ENCODE measurements at regions not wholly inside any gene's neighbourhood (a gene's known extent, or its start where the extent isn't known, plus 50 kb on each side); places are given as distances from the start of the nearest gene placed in this dataset.

DNA sequence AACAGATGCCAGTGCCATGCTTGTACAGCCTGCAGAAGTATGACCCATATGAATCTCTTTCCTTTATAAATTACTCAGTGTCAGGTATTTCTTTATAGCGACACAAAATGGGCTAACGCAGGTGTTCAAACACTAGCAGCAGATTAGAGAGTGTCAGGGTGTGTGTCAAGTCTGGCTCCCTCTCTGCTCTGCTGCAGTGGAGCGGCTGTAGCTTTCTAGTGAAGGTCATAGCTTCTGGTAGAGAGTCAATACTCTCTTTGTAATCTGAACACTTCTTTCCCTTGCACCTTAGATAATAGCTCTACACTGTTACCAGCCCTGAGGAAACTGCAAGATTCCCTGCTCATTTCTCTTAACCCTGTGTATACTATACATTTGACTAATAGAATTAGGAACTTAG, 483.2 kb upstream of the TGFBR2 start:
- no peak for DNase-seq

DNA sequence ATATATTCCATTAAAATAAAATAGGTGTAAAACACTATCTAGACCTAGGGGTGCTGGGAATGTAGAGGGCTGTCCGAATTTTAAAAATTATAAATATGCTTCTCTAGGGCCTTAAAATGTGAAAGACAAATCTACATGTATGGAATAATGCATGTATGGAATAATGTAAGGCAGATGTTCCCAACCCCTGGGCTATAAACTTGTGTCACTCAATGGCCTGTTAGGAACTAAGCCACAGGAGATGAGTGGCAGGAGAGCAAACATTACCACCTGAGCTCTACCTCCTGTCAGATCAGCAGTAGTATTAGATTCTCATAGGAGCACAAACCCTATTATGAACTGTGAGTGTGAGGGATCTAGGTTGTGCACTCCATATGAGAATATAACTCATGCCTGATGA, 482.6 kb upstream of the TGFBR2 start:
- no peak for DNase-seq

DNA sequence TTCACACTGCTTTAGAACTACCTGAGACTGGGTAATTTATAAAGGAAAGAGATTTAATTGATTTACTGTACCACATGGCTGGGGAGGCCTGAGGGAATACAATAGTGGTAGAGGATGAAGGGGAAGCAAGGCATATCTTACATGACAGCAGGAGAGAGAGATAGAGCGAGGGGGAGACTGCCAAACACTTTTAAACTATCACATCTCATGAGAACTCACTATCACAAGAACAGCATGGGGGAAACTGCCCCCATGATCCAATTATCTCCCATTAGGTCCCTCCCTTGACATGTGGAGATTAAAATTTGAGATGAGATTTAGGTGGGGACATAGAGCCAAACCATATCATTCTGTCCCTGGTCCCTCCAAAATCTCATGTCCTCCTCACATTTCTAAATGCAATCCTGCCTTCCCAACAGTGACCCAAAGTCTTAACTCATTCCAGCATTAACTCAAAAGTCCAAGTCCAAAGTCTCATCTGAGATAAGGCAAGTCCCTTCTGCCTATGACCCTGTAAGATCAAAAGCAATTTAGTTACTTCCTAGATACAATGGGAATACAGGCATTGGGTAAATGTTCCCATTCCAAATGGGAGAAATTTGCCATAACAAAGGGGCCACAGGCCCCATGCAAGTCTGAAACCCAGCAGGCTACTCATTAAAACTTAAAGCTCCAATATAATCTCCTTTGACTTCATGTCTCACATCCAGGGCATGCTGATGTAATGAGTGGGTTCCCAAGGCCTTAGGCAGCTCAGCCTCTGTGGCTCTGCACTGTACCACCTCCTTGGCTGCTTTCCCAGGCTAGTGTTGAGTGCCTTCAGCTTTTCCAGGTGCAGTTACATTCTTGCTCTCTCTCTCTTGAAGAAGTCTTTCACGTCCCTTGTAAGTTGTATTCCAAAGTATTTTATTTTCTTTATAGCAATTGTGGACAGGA, 481.7 kb upstream of the TGFBR2 start:
- no peak for DNase-seq

DNA sequence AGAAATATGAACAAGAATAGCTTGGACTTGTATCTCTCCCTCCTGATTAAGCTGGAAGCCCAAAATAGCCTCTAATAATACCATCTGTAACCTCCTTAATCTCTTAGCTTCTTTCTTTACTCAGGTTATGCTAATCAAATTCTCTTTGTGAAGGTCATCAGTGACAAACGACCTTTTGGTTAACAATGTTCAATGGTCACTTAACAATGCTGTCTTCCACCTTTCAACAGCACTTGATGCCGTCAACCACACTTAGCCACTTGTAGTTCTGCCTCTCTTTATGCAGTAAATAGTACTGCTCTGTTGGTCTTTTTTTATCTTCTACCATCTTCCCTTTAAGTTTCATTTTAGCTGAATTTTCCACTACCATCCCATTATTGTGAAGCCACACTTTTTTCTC, 476.6 kb upstream of the TGFBR2 start:
- DNase-seq, result no peak

DNA sequence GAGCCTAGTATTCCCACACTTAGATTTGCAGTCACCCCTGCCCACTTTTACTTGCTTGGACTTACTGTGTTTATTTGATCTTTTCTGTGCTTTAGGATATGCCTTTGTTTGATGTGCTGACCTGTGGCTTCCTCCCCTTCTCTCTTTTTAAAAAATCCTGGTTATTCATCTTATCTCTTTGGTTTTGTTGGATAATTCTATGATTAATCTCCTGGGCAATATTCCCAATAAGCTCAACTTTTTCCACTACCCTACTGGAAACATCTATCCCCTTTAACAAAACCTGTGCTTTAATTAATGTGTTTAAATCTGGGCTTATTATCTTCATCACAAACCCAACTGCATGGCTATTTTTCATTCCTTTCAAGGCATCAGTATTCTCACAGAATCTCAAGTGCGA, 476.0 kb upstream of the TGFBR2 start:
- DNase-seq, result no peak

GRCh38 chr3:30131191-30131590, 475.2 kb upstream of the TGFBR2 start:
- DNase-seq, result no peak

DNA sequence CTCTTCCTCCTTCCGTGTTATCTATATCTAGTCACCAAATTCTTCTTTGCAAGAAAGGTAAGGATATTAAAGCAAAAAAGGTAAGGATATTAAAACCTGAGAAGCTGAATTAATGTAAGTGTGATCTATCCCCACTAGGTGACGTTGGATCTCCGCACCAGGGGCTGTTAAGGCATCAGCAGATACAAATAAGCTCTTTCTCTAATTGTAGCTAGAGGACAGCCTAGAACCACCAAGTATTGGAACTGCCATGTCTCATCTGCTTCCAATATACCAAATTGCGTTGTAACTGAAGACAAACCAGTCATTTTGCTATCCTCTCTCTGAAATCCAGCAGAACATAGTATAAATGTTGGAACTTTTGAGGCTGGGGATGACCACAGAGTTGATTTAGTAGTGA, 471.2 kb upstream of the TGFBR2 start:
- DNase-seq, result no peak

- no peak for DNase-seq
These were observed 467.1 kb upstream of the TGFBR2 start for GRCh38 chr3:30139283-30139682.

DNA sequence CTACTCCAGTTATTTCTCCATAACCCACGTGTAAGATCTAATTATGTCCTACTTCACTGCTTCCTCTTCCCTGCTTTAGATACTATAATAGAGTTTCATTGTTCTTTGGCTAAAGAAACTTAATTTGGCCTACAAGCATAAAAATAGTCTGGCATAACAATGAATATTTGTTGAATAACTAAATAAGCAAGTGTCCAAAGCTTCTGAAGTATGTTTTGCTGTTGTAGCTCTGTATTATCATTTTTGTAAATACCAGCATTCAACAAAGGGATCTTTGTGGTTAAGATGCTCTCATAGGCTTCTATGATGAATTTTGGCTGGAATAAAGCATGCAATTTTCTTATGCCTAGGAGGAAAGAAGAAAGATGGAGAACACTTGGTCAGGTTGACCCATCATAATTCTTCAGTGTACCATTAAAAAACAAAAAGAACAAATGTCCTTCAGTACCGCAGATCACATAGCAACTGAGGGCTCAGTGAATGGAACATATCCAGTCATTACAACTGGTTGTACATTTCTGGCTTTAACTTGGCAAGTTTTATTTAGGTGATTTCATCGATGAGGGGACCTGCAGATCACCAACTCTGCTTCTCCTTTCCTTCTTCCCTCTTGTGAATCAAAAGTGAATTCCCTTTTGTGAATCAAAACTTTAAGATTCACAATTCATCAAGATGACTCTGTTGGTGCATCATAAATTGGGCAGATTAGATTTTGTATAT, 465.9 kb upstream of the TGFBR2 start:
- no peak for DNase-seq

DNA sequence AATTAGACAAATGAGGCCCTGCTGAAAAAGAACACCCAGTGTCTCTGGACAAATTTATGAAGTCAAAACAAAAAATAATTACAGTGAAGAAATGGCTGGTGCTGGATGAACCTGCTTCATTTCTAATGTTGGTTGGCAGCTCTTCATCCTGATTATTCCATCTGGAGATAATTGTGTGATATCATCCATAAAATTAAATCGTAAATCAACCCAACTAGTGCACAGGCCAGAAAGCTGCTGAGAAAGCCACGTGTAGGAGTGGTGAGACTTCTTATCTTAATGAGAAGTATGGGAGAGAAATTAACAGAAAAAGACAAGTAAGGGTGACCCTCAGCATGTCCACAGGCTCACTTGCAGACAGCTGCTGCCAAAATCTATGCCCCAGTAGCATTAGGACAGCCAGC, 465.2 kb upstream of the TGFBR2 start:
- DNase-seq, result peak; percentile 76

DNA sequence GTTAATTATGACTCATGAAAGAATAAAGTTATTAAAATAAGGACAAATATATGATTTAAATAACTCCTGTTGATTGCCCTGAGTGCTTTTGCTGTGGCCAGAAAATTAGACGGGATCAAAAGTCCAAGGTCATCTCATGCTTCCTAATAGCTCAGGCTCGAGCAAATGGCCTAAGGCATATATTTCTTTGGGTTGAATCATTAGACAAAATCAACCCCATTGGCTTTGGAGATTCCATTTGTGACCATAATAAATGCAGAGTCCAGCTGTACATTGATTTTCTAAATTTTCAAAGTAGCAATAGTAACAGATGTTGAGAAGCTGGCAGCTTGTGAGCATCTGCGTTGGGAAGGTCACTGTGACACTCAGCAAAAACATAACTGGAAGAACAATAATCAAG, 464.5 kb upstream of the TGFBR2 start:
- DNase-seq, result peak; percentile 25

DNA sequence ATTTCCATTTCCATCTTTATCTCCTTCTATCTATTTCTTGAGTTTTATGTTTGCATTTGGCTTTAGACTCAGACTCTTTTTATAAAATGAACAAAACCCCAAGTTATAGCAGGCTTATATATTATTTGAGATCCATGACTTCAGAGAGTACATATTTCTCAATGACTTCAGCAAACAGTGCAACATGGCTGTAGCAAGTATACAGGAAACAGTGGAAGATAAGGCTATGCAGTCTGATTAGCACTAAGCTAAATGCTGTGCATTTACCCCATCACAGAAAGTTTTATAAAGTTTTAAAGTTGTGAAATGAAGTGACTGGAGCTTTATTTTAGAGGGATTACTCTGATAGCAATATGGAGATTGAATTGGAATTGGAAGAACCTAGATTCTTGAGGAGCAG, 463.5 kb upstream of the TGFBR2 start:
- DNase-seq, result no peak

DNA sequence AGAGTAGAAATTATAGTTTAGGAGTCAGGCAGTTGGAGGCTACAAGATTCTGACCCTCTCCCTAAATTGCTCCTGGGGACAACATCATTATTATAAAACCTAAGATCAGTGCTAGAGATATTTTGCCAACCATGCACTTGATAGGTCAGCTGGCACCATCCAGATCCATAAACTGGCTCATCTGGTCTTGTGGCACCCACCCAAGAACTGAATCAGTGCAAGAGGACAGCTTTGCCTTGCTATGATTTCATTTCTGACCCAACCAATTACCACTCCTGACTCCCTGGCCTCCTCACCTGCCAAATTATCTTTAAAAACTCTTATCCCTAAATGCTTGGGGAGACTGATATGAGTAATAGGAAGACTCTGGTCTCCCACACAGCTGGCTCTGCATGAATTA, 461.1 kb upstream of the TGFBR2 start:
- no peak for DNase-seq

GRCh38 chr3:30146978-30147377, 459.4 kb upstream of the TGFBR2 start:
- no peak for DNase-seq

DNA sequence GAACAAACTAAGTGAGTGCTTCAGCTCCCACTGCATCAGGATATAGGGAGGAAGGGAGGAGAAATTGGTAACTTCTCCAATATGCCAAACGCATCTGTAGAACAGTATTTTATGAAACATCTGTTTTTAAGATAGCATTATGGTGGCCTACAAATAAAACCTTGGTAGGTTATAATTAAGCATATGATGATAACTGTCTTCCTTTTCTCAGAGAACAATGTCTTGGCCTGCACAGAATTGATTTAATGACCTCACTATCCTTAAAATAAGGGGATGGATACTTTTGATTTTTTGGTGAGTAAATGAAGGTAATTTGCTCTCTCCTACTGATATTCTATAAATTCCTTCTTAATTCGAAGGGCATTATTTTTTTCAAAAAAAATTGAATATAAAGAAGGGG, 451.5 kb upstream of the TGFBR2 start:
- no peak for DNase-seq

- no peak for DNase-seq
These were observed 450.6 kb upstream of the TGFBR2 start for GRCh38 chr3:30155755-30156154.

- no peak for DNase-seq
These were observed 449.6 kb upstream of the TGFBR2 start for GRCh38 chr3:30156586-30157498.

- DNase-seq, result no peak
These were observed 445.0 kb upstream of the TGFBR2 start for GRCh38 chr3:30161375-30161774.

DNA sequence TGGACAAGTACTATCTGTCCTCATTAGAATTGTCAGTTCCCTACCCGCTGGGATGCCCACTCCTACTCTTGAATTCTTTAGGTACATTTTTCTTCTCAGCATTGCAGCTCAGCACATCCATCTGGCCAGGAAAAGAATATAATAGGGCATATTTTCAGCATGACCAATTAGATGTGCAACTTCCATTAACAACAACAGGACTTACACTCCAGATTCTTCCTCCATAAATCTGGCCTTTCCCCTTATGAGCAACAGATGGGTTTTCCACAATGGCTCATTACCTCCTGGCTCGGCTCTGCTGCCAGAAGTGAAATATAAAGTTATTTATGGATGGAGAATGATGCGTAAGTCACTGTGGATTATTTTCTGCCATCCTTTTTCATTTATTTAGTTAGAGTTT, 443.8 kb upstream of the TGFBR2 start:
- no peak for DNase-seq

- no peak for DNase-seq
These were observed 439.9 kb upstream of the TGFBR2 start for GRCh38 chr3:30166535-30166934.

DNA sequence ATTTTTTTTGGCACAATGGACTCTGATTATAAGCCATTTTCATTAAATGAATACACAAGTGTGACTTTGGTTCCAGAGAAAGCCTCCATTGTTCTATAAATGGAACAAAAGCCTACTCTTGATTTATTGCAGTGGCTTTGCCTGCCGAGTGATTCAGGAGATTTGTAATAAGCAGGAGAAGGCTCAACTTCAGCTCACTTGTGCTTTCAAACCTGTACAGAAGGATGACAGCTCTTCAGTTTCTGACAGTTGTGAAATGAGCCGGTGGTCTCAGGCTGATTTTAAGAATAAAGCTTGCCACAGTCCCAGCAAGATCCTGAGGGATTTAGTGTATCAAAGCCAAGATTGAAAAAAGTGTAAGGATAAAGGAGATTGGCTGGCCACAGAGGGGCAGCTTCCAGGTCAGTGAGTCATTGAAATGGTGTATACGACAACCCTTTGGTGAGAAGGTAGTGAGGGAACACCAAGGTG, 438.8 kb upstream of the TGFBR2 start:
- DNase-seq, result no peak

DNA sequence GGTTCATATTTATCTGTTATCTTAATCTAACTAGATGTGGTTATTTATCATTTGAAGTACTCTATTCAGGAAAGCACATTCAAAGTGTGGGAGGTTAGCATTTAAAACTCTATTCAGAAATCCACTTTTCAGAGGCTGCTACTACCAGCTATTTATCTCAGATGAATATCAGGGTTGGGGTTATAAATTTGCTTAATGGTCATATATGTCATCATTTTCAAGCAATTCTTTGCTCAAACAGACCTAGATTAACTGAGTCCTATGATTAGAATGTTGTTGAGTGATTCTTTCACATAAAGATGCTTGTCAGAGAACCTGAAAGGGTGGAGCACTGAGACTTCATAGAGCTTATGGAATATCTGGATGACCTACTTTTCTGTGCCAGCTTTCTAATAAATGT, 436.9 kb upstream of the TGFBR2 start:
- no peak for DNase-seq
